IPS-15b (cell line): ENCODE measurements at regions not wholly inside any gene's neighbourhood (a gene's known extent, or its start where the extent isn't known, plus 50 kb on each side); places are given as distances from the start of the nearest gene placed in this dataset.

Experiments
- H3K27me3 ChIP-seq: one replicate; pipeline ENCODE4 v1.6.1; 2013; ENCODE audit warnings: low read length; ENCODE audit not compliant: control insufficient read depth, insufficient read depth
- H3K36me3 ChIP-seq: one replicate; pipeline ENCODE4 v1.6.1; 2013; ENCODE audit warnings: low read length; ENCODE audit not compliant: control insufficient read depth, insufficient read depth
- H3K4me1 ChIP-seq: one replicate; pipeline ENCODE4 v1.6.1; 2013; ENCODE audit warnings: mild to moderate bottlenecking, low read length; ENCODE audit not compliant: control insufficient read depth, insufficient read depth
- H3K4me3 ChIP-seq: one replicate; pipeline ENCODE4 v1.5.1; 2013; ENCODE audit warnings: low read depth, low read length
- H3K9ac ChIP-seq: one replicate; pipeline ENCODE4 v1.6.1; 2013; ENCODE audit warnings: low read depth, mild to moderate bottlenecking, low read length
- H3K9me3 ChIP-seq: one replicate; pipeline ENCODE4 v1.6.1; 2013; ENCODE audit warnings: mild to moderate bottlenecking, low read length; ENCODE audit not compliant: control insufficient read depth, insufficient read depth

GRCh38 chr17:13288248-13288647, 270.4 kb upstream of the ELAC2 start:
- Histone ChIP-seq H3K27me3 (no peaks in the 10 kb centered on the region), H3K9ac (no peak overlapping the region), H3K9me3 (no peaks in the 10 kb centered on the region), H3K36me3 (no peaks in the 10 kb centered on the region), H3K4me1 (no peaks in the 10 kb centered on the region), H3K4me3 (no peak overlapping the region)

GRCh38 chr17:13287226-13287625, 269.4 kb upstream of the ELAC2 start:
- H3K27me3 ChIP-seq = no peaks in the 10 kb centered on the region
- no peaks in the 10 kb centered on the region for H3K9me3 ChIP-seq
- H3K36me3 ChIP-seq = no peaks in the 10 kb centered on the region
- H3K9ac ChIP-seq = no peak overlapping the region
- no peaks in the 10 kb centered on the region for H3K4me1 ChIP-seq
- no peak overlapping the region for H3K4me3 ChIP-seq

- Histone ChIP-seq H3K27me3 (no peaks in the 10 kb centered on the region), H3K4me3 (no peak overlapping the region), H3K9ac (no peak overlapping the region), H3K4me1 (no peaks in the 10 kb centered on the region), H3K9me3 (no peaks in the 10 kb centered on the region), H3K36me3 (no peaks in the 10 kb centered on the region)
These were observed 265.8 kb upstream of the ELAC2 start for GRCh38 chr17:13283606-13284005.

- Histone ChIP-seq H3K4me1 (no peaks in the 10 kb centered on the region), H3K9ac (no peak overlapping the region), H3K27me3 (no peaks in the 10 kb centered on the region), H3K9me3 (no peaks in the 10 kb centered on the region), H3K36me3 (no peaks in the 10 kb centered on the region), H3K4me3 (no peak overlapping the region)
These were observed 263.8 kb upstream of the ELAC2 start for GRCh38 chr17:13281626-13282025.

- no peak overlapping the region for H3K9ac ChIP-seq
- no peak overlapping the region for H3K4me3 ChIP-seq
- no peaks in the 10 kb centered on the region for H3K9me3 ChIP-seq
- no peaks in the 10 kb centered on the region for H3K36me3 ChIP-seq
- no peaks in the 10 kb centered on the region for H3K4me1 ChIP-seq
- H3K27me3 ChIP-seq = no peaks in the 10 kb centered on the region
These were observed 256.0 kb upstream of the ELAC2 start for GRCh38 chr17:13273806-13274205.

- no peak overlapping the region for H3K4me3 ChIP-seq
- H3K36me3 ChIP-seq = no peaks in the 10 kb centered on the region
- no peaks in the 10 kb centered on the region for H3K27me3 ChIP-seq
These were observed 254.5 kb upstream of the ELAC2 start for GRCh38 chr17:13272296-13272695.

GRCh38 chr17:13268791-13269595, 251.2 kb upstream of the ELAC2 start:
- no peaks in the 10 kb centered on the region for H3K9me3 ChIP-seq
- no peaks in the 10 kb centered on the region for H3K4me1 ChIP-seq
- no peaks in the 10 kb centered on the region for H3K27me3 ChIP-seq
- no peak overlapping the region for H3K4me3 ChIP-seq
- no peak overlapping the region for H3K9ac ChIP-seq
- no peaks in the 10 kb centered on the region for H3K36me3 ChIP-seq

More at GRCh38 chr17:13272296-13272695, 254.5 kb upstream of the ELAC2 start:
- no peaks in the 10 kb centered on the region for H3K4me1 ChIP-seq
- H3K9me3 ChIP-seq = no peaks in the 10 kb centered on the region
- no peak overlapping the region for H3K9ac ChIP-seq

GRCh38 chr17:13266606-13267005, 248.8 kb upstream of the ELAC2 start:
- no peaks in the 10 kb centered on the region for H3K36me3 ChIP-seq
- H3K4me3 ChIP-seq = no peak overlapping the region
- no peaks in the 10 kb centered on the region for H3K27me3 ChIP-seq
- no peaks in the 10 kb centered on the region for H3K9me3 ChIP-seq
- H3K4me1 ChIP-seq = no peaks in the 10 kb centered on the region
- H3K9ac ChIP-seq = no peak overlapping the region

GRCh38 chr17:13265311-13265710, 247.5 kb upstream of the ELAC2 start:
- Histone ChIP-seq H3K4me1 (no peaks in the 10 kb centered on the region), H3K9ac (no peak overlapping the region), H3K4me3 (no peak overlapping the region), H3K27me3 (no peaks in the 10 kb centered on the region), H3K36me3 (no peaks in the 10 kb centered on the region), H3K9me3 (no peaks in the 10 kb centered on the region)

GRCh38 chr17:13263746-13264145, 245.9 kb upstream of the ELAC2 start:
- Histone ChIP-seq H3K4me1 (no peaks in the 10 kb centered on the region), H3K9ac (no peak overlapping the region), H3K27me3 (no peaks in the 10 kb centered on the region), H3K9me3 (no peaks in the 10 kb centered on the region), H3K36me3 (no peaks in the 10 kb centered on the region), H3K4me3 (no peak overlapping the region)

GRCh38 chr17:13256545-13256944, 238.7 kb upstream of the ELAC2 start:
- no peaks in the 10 kb centered on the region for H3K4me1 ChIP-seq
- H3K27me3 ChIP-seq = no peaks in the 10 kb centered on the region
- H3K9ac ChIP-seq = no peak overlapping the region
- H3K36me3 ChIP-seq = no peaks in the 10 kb centered on the region
- H3K4me3 ChIP-seq = no peak overlapping the region
- no peaks in the 10 kb centered on the region for H3K9me3 ChIP-seq

GRCh38 chr17:13253733-13254410, 236.0 kb upstream of the ELAC2 start:
- H3K4me3 ChIP-seq = no peak overlapping the region
- no peaks in the 10 kb centered on the region for H3K27me3 ChIP-seq
- H3K36me3 ChIP-seq = no peaks in the 10 kb centered on the region
- H3K9me3 ChIP-seq = no peaks in the 10 kb centered on the region
- H3K9ac ChIP-seq = no peak overlapping the region
- H3K4me1 ChIP-seq = no peaks in the 10 kb centered on the region
